Neural progenitor cell (in vitro differentiated cells): ENCODE measurements at regions not wholly inside any gene's neighbourhood (a gene's known extent, or its start where the extent isn't known, plus 50 kb on each side); places are given as distances from the start of the nearest gene placed in this dataset.

Source experiments
- DNase-seq: peaks from one replicate; pipeline ENCODE4 v3.0.0-alpha.2; 2016; ENCODE audit warnings: low spot score
- H2AFZ ChIP-seq: fragments of 200-600 bp; sonication (generic); replicated peaks from 2 replicates; pipeline ENCODE4 v1.6.1; 2016; ENCODE audit warnings: antibody characterized with exemption
- H3F3A ChIP-seq: fragments of 200-600 bp; sonication (generic); 2 replicates; pipeline ENCODE4 v1.6.1; 2016; ENCODE audit warnings: antibody characterized with exemption, low read depth
- H3K27ac ChIP-seq: fragments of 200-600 bp; sonication (generic); 2 replicates; pipeline ENCODE4 v1.5.1; 2016; ENCODE audit warnings: mild to moderate bottlenecking
- H3K27me3 ChIP-seq: fragments of 200-600 bp; sonication (generic); 2 replicates; pipeline ENCODE4 v1.6.1; 2016; ENCODE audit warnings: mild to moderate bottlenecking, moderate library complexity
- H3K36me3 ChIP-seq: fragments of 200-600 bp; sonication (generic); 2 replicates; pipeline ENCODE4 v1.5.1; 2016
- H3K4me1 ChIP-seq: fragments of 200-600 bp; sonication (generic); 2 replicates; pipeline ENCODE4 v1.6.1; 2016; ENCODE audit warnings: mixed run types
- H3K4me2 ChIP-seq: fragments of 200-600 bp; sonication (generic); 2 replicates; pipeline ENCODE4 v1.6.1; 2016
- H3K4me3 ChIP-seq: fragments of 200-600 bp; sonication (generic); 2 replicates; pipeline ENCODE4 v1.5.1; 2016
- H3K79me2 ChIP-seq: fragments of 200-600 bp; sonication (generic); 2 replicates; pipeline ENCODE4 v1.6.1; 2016; ENCODE audit warnings: low read depth
- H3K9ac ChIP-seq: fragments of 200-600 bp; sonication (generic); 2 replicates; pipeline ENCODE4 v1.6.1; 2016
- H3K9me3 ChIP-seq: fragments of 200-600 bp; sonication (generic); 2 replicates; pipeline ENCODE4 v1.5.1; 2016; ENCODE audit warnings: low read depth
- H4K20me1 ChIP-seq: fragments of 200-600 bp; sonication (generic); 2 replicates; pipeline ENCODE4 v1.6.1; 2016; ENCODE audit warnings: low read depth
- H3K27ac Mint-ChIP-seq: 3 replicates; pipeline ENCODE4 v1.8.0; 2021; ENCODE audit warnings: mixed read lengths
- H3K27me3 Mint-ChIP-seq: 2 replicates; pipeline ENCODE4 v1.8.0; 2022; ENCODE audit warnings: low read depth, mild to moderate bottlenecking, inconsistent platforms, moderate library complexity, mixed read lengths; ENCODE audit not compliant: insufficient read depth
- H3K36me3 Mint-ChIP-seq: 3 replicates; pipeline ENCODE4 v1.8.0; 2021; ENCODE audit warnings: mixed read lengths
- H3K4me1 Mint-ChIP-seq: 3 replicates; pipeline ENCODE4 v1.8.0; 2021; ENCODE audit warnings: mixed read lengths
- H3K4me3 Mint-ChIP-seq: 3 replicates; pipeline ENCODE4 v1.8.0; 2021; ENCODE audit warnings: mild to moderate bottlenecking, moderate library complexity, mixed read lengths
- H3K9me3 Mint-ChIP-seq: 3 replicates; pipeline ENCODE4 v1.8.0; 2020; ENCODE audit warnings: mixed read lengths
- CTCF ChIP-seq: fragments of 200-600 bp; sonication (generic); IDR thresholded peaks from 2 replicates; pipeline ENCODE4 v1.5.1; 2017; ENCODE audit warnings: antibody characterized with exemption, mild to moderate bottlenecking
- EZH2 ChIP-seq: fragments of 200-600 bp; sonication (generic); IDR thresholded peaks from 2 replicates; pipeline ENCODE4 v1.6.1; 2017; ENCODE audit warnings: antibody characterized with exemption, mild to moderate bottlenecking, moderate library complexity
- EZH2phosphoT487 ChIP-seq: fragments of 200-600 bp; sonication (generic); IDR thresholded peaks from 2 replicates; pipeline ENCODE4 v1.6.1; 2017; ENCODE audit warnings: antibody characterized with exemption

GRCh38 chr11:105312266-105312665 is 172.7 kb upstream of the CARD18 start:
- H3K4me1 ChIP-seq, result no peaks in the 10 kb centered on the region
- no peak overlapping the region for H3K4me3 ChIP-seq
- no peaks in the 10 kb centered on the region for H3K36me3 ChIP-seq
- Mint-ChIP-seq H3K36me3 (no peaks in the 10 kb centered on the region), H3K9me3 (no peaks in the 10 kb centered on the region), H3K27me3 (no peaks in the 10 kb centered on the region), H3K4me1 (no peaks in the 10 kb centered on the region), H3K4me3 (no peak overlapping the region), H3K27ac (no peak overlapping the region)
- DNase-seq, result no peak
- H3K9me3 ChIP-seq, result no peaks in the 10 kb centered on the region
- H3K27me3 ChIP-seq, result no peaks in the 10 kb centered on the region
- no peaks in the 10 kb centered on the region for H3F3A ChIP-seq
- H3K79me2 ChIP-seq, result no peaks in the 10 kb centered on the region
- no peak overlapping the region for H3K27ac ChIP-seq
- no peak overlapping the region for H3K9ac ChIP-seq
- TF ChIP-seq EZH2 (no peak), EZH2phosphoT487 (no peak), CTCF (no peak)
- H3K4me2 ChIP-seq, result no peak overlapping the region
- H2AFZ ChIP-seq, result no peak overlapping the region
- no peaks in the 10 kb centered on the region for H4K20me1 ChIP-seq

- H3K9ac ChIP-seq, result no peak overlapping the region
- no peaks in the 10 kb centered on the region for H3K79me2 ChIP-seq
- H3K9me3 Mint-ChIP-seq, result no peaks in the 10 kb centered on the region
- H3K4me3 Mint-ChIP-seq, result no peak overlapping the region
- peaks cover 2% of the 10 kb centered on the region for H3K27me3 Mint-ChIP-seq
- peaks cover 5% of the 10 kb centered on the region for H3K4me1 Mint-ChIP-seq
- H3K4me2 ChIP-seq, result no peak overlapping the region
- H4K20me1 ChIP-seq, result no peaks in the 10 kb centered on the region
- no peaks in the 10 kb centered on the region for H3K36me3 Mint-ChIP-seq
- no peaks in the 10 kb centered on the region for H3K9me3 ChIP-seq
- H2AFZ ChIP-seq, result peak overlapping the region; percentile 38
- no peaks in the 10 kb centered on the region for H3K4me1 ChIP-seq
- no peak for TF ChIP-seq EZH2phosphoT487
- TF ChIP-seq EZH2, result no peak
- TF ChIP-seq CTCF, result no peak
- H3K4me3 ChIP-seq, result no peak overlapping the region
- H3K27me3 ChIP-seq, result no peaks in the 10 kb centered on the region
- no peak for DNase-seq
- no peaks in the 10 kb centered on the region for H3F3A ChIP-seq
- H3K36me3 ChIP-seq, result no peaks in the 10 kb centered on the region
- no peak overlapping the region for H3K27ac Mint-ChIP-seq
- no peak overlapping the region for H3K27ac ChIP-seq
These were observed 159.1 kb upstream of the CARD18 start for GRCh38 chr11:105298630-105299029.

- no peaks in the 10 kb centered on the region for H3K4me1 ChIP-seq
- H3K4me3 Mint-ChIP-seq, result no peak overlapping the region
- no peak overlapping the region for H3K27ac Mint-ChIP-seq
- H3K9me3 ChIP-seq, result no peaks in the 10 kb centered on the region
- peak overlapping the region; percentile 38 for H2AFZ ChIP-seq
- H3K4me1 Mint-ChIP-seq, result peaks cover 5% of the 10 kb centered on the region
- no peaks in the 10 kb centered on the region for H3K36me3 Mint-ChIP-seq
- DNase-seq, result peak; percentile 27
- no peak overlapping the region for H3K27ac ChIP-seq
- H4K20me1 ChIP-seq, result no peaks in the 10 kb centered on the region
- H3K9me3 Mint-ChIP-seq, result no peaks in the 10 kb centered on the region
- peaks cover 2% of the 10 kb centered on the region for H3K27me3 Mint-ChIP-seq
- no peaks in the 10 kb centered on the region for H3K79me2 ChIP-seq
- H3K9ac ChIP-seq, result no peak overlapping the region
- no peaks in the 10 kb centered on the region for H3K27me3 ChIP-seq
- no peak overlapping the region for H3K4me3 ChIP-seq
- TF ChIP-seq EZH2phosphoT487, result no peak
- no peak for TF ChIP-seq EZH2
- no peak for TF ChIP-seq CTCF
- no peaks in the 10 kb centered on the region for H3K36me3 ChIP-seq
- H3F3A ChIP-seq, result no peaks in the 10 kb centered on the region
- no peak overlapping the region for H3K4me2 ChIP-seq
These were observed 158.6 kb upstream of the CARD18 start for GRCh38 chr11:105298174-105298573.
